ENCODE measurements at regions not wholly inside any gene's neighbourhood (a gene's known extent, or its start where the extent isn't known, plus 50 kb on each side); places are given as distances from the start of the nearest gene placed in this dataset.

- TF ChIP-seq CTCF (conservative IDR thresholded peaks at IDR 0.05; ENCODE audit: low read depth, low read length) = no peak
- DNase-seq (ENCODE audit: low read depth) = no peak
- H3K4me3 ChIP-seq (ENCODE audit: low read length) = no peak overlapping the region
Observed at GRCh38 chr13:79090552-79091124, 315.4 kb downstream of the RBM26 start.

- no peak for TF ChIP-seq CTCF (conservative IDR thresholded peaks at IDR 0.05; ENCODE audit: low read depth, low read length)
- DNase-seq (ENCODE audit: low read depth) = no peak
- no peak overlapping the region for H3K4me3 ChIP-seq (ENCODE audit: low read length)
Observed at GRCh38 chr13:79084802-79085424, 321.1 kb downstream of the RBM26 start.

GRCh38 chr13:79081942-79082341 is 324.1 kb downstream of the RBM26 start:
- TF ChIP-seq CTCF (conservative IDR thresholded peaks at IDR 0.05; ENCODE audit: low read depth, low read length) = no peak
- no peak overlapping the region for H3K4me3 ChIP-seq (ENCODE audit: low read length)
- DNase-seq (ENCODE audit: low read depth) = no peak

GRCh38 chr13:79079351-79079839 is 326.7 kb downstream of the RBM26 start:
- H3K4me3 ChIP-seq (ENCODE audit: low read length) = no peak overlapping the region
- TF ChIP-seq CTCF (conservative IDR thresholded peaks at IDR 0.05; ENCODE audit: low read depth, low read length) = no peak
- DNase-seq (ENCODE audit: low read depth) = no peak

- TF ChIP-seq CTCF (conservative IDR thresholded peaks at IDR 0.05; ENCODE audit: low read depth, low read length) = no peak
- no peak for DNase-seq (ENCODE audit: low read depth)
- no peak overlapping the region for H3K4me3 ChIP-seq (ENCODE audit: low read length)
Observed at GRCh38 chr13:79075703-79076102, 330.4 kb downstream of the RBM26 start.

DNA sequence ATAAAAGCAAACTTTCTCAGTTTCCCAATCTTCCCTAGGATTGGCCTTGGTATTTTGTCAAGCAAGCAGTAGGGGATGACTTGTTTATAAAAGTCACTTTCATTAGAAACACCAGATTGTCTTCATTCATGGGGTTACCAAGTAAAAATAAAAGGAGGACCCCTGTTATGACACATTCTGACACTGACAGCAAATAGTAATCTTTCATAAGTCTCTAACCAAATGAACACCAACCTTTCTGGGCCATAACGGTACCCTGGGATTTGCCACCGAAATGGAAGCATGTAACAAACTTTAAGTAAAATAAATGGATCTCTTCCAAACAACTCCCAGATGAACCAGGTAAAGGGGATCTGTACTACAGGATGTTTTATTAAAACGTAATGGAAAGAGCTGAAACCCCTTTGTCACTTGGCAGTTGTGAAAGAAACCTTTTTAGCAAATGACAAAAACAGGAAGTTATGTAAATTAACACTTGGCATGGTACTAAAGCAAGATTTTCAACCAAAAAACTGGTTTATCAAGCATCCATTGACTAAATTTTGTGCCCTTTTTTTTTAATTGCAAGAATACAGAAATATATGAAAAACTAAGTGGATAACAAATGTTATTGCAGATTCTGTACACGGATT is 335.6 kb downstream of the RBM26 start:
- TF ChIP-seq CTCF (conservative IDR thresholded peaks at IDR 0.05; ENCODE audit: low read depth, low read length) = no peak
- no peak overlapping the region for H3K4me3 ChIP-seq (ENCODE audit: low read length)
- no peak for DNase-seq (ENCODE audit: low read depth)

GRCh38 chr13:79062291-79062690 is 343.8 kb downstream of the RBM26 start:
- TF ChIP-seq CTCF (conservative IDR thresholded peaks at IDR 0.05; ENCODE audit: low read depth, low read length) = no peak

More at GRCh38 chr13:79062291-79062690, 343.8 kb downstream of the RBM26 start:
- DNase-seq (ENCODE audit: low read depth) = no peak
- H3K4me3 ChIP-seq (ENCODE audit: low read length) = no peak overlapping the region

Measured in retinal pigment epithelial cell (primary cell).